Activated CD4-positive, alpha-beta T cell treated with anti-CD3 and anti-CD28 coated beads for 36 hours (primary cell): ENCODE measurements at regions not wholly inside any gene's neighbourhood (a gene's known extent, or its start where the extent isn't known, plus 50 kb on each side); places are given as distances from the start of the nearest gene placed in this dataset.
A peak's percentile ranks its signal among the peaks of the same experiment; 100 is the strongest.

Experiments used
- ATAC-seq: fragments of 200-7000 bp; cut with Tn5 transposase; one replicate; pipeline ENCODE4 v1.10.0; 2021; ENCODE audit warnings: mild to moderate bottlenecking, moderate library complexity
- CTCF ChIA-PET: fragments of 350-600 bp; sonication (Branson Sonifier 250); formaldehyde crosslinking; loops from one replicate; lab custom pipeline; 2021; ENCODE audit warnings: antibody characterized with exemption; lab: Charles Lee
- POLR2A ChIA-PET: fragments of 350-600 bp; sonication (Branson Sonifier 250); formaldehyde crosslinking; loops from one replicate; lab custom pipeline; 2021; ENCODE audit warnings: antibody characterized with exemption, inconsistent platforms; lab: Charles Lee
- DNase-seq: peaks from one replicate; pipeline ENCODE4 v3.0.0-alpha.2; 2020
- H3K27ac Mint-ChIP-seq: one replicate; pipeline ENCODE4 v1.8.0; 2021; ENCODE audit warnings: mixed read lengths
- H3K27me3 Mint-ChIP-seq: one replicate; pipeline ENCODE4 v1.8.0; 2021; ENCODE audit warnings: mixed read lengths
- H3K36me3 Mint-ChIP-seq: one replicate; pipeline ENCODE4 v1.8.0; 2021; ENCODE audit warnings: low read depth, mixed read lengths
- H3K4me1 Mint-ChIP-seq: one replicate; pipeline ENCODE4 v1.8.0; 2021; ENCODE audit warnings: mixed read lengths
- H3K4me3 Mint-ChIP-seq: one replicate; pipeline ENCODE4 v1.8.0; 2021; ENCODE audit warnings: mild to moderate bottlenecking, moderate library complexity, mixed read lengths
- H3K9me3 Mint-ChIP-seq: one replicate; pipeline ENCODE4 v1.8.0; 2021; ENCODE audit warnings: low read depth, mixed read lengths
- intact Hi-C, 2 experiments: fragments of 100-400 bp; cut with DNase I in 1 of 2; cut with micrococcal nuclease in 1 of 2; formaldehyde crosslinking; loops; one replicate each; pipeline versions ENCODE4 v1.14.2 to v1.15.1; 2022 to 2024; cut with DNase I, micrococcal nuclease

GRCh38 chr14:98350213-98350612 lies 921.8 kb downstream of the BCL11B start:
- Mint-ChIP-seq H3K36me3 (no peaks in the 10 kb centered on the region), H3K4me1 (peaks cover 43% of the 10 kb centered on the region), H3K27ac (peak overlapping the region; percentile 32), H3K9me3 (peaks cover 5% of the 10 kb centered on the region), H3K4me3 (no peak overlapping the region), H3K27me3 (no peaks in the 10 kb centered on the region)
- ATAC-seq (no peak), DNase-seq (no peak)
- ChIA-PET CTCF (interaction anchor here (1.2 kb wide), 1 partner anchor 23 kb away, joined by 3 read pairs; no protein-coding TSS in a partner anchor), POLR2A (interaction anchor here (0.6 kb wide), 1 partner anchor 116 kb away, joined by 3 read pairs; no protein-coding TSS in a partner anchor)
- intact Hi-C loops, result no loop called here

GRCh38 chr14:98364961-98365360 lies 907.0 kb downstream of the BCL11B start:
- intact Hi-C loops, result no loop called here
- H3K27me3 Mint-ChIP-seq, result no peaks in the 10 kb centered on the region
- H3K4me3 Mint-ChIP-seq, result no peak overlapping the region
- H3K9me3 Mint-ChIP-seq, result peaks cover 4% of the 10 kb centered on the region
- DNase-seq (no peak), ATAC-seq (no peak)
- peaks cover 18% of the 10 kb centered on the region for H3K4me1 Mint-ChIP-seq
- CTCF ChIA-PET, result no interaction called here
- POLR2A ChIA-PET, result no interaction called here
- no peak overlapping the region for H3K27ac Mint-ChIP-seq
- H3K36me3 Mint-ChIP-seq, result no peaks in the 10 kb centered on the region

- no peak for ATAC-seq
- POLR2A ChIA-PET, result no interaction called here
- Mint-ChIP-seq H3K9me3 (peaks cover 2% of the 10 kb centered on the region), H3K27ac (no peak overlapping the region), H3K4me3 (no peak overlapping the region), H3K27me3 (no peaks in the 10 kb centered on the region), H3K36me3 (no peaks in the 10 kb centered on the region), H3K4me1 (peaks cover 18% of the 10 kb centered on the region)
- no peak for DNase-seq
- CTCF ChIA-PET, result interaction anchor here (0.7 kb wide), 2 partner anchors 16 to 38 kb away, joined by 3 read pairs; no protein-coding TSS in a partner anchor
- intact Hi-C loops, result no loop called here
Observed at GRCh38 chr14:98366429-98366828, 905.6 kb downstream of the BCL11B start.

GRCh38 chr14:98368221-98368620 lies 903.8 kb downstream of the BCL11B start:
- ChIA-PET CTCF (no interaction called here), POLR2A (no interaction called here)
- intact Hi-C loops, result no loop called here
- Mint-ChIP-seq H3K4me3 (no peak overlapping the region), H3K9me3 (peaks cover 2% of the 10 kb centered on the region), H3K36me3 (no peaks in the 10 kb centered on the region), H3K27me3 (no peaks in the 10 kb centered on the region), H3K27ac (no peak overlapping the region), H3K4me1 (peaks cover 18% of the 10 kb centered on the region)
- ATAC-seq (no peak), DNase-seq (peak; percentile 8)

- ChIA-PET POLR2A (no interaction called here), CTCF (no interaction called here)
- peaks cover 2% of the 10 kb centered on the region for H3K9me3 Mint-ChIP-seq
- no peaks in the 10 kb centered on the region for H3K36me3 Mint-ChIP-seq
- DNase-seq (no peak), ATAC-seq (no peak)
- intact Hi-C loops, result no loop called here
- no peaks in the 10 kb centered on the region for H3K27me3 Mint-ChIP-seq
- peak overlapping the region; percentile 53 for H3K27ac Mint-ChIP-seq
- H3K4me1 Mint-ChIP-seq, result peaks cover 18% of the 10 kb centered on the region
- no peak overlapping the region for H3K4me3 Mint-ChIP-seq
Observed at GRCh38 chr14:98368916-98369315, 903.1 kb downstream of the BCL11B start.

- ChIA-PET CTCF (no interaction called here), POLR2A (no interaction called here)
- H3K36me3 Mint-ChIP-seq, result no peaks in the 10 kb centered on the region
- H3K27ac Mint-ChIP-seq, result no peak overlapping the region
- H3K9me3 Mint-ChIP-seq, result peaks cover 2% of the 10 kb centered on the region
- H3K4me1 Mint-ChIP-seq, result peaks cover 18% of the 10 kb centered on the region
- no peak overlapping the region for H3K4me3 Mint-ChIP-seq
- ATAC-seq, result no peak
- no peak for DNase-seq
- H3K27me3 Mint-ChIP-seq, result no peaks in the 10 kb centered on the region
- intact Hi-C loops, result no loop called here
Observed at GRCh38 chr14:98369344-98369743, 902.7 kb downstream of the BCL11B start.

GRCh38 chr14:98370352-98370751 lies 901.6 kb downstream of the BCL11B start:
- no peak overlapping the region for H3K27ac Mint-ChIP-seq
- H3K27me3 Mint-ChIP-seq, result no peaks in the 10 kb centered on the region
- DNase-seq (no peak), ATAC-seq (no peak)
- no peaks in the 10 kb centered on the region for H3K36me3 Mint-ChIP-seq
- POLR2A ChIA-PET, result no interaction called here
- H3K4me3 Mint-ChIP-seq, result no peak overlapping the region
- H3K4me1 Mint-ChIP-seq, result peaks cover 18% of the 10 kb centered on the region
- H3K9me3 Mint-ChIP-seq, result peaks cover 2% of the 10 kb centered on the region
- intact Hi-C loops, result no loop called here
- CTCF ChIA-PET, result interaction anchor here (0.6 kb wide), 1 partner anchor 49 kb away, joined by 3 read pairs; no protein-coding TSS in a partner anchor

GRCh38 chr14:98371141-98371540 lies 900.9 kb downstream of the BCL11B start:
- ATAC-seq, result no peak
- ChIA-PET CTCF (no interaction called here), POLR2A (no interaction called here)
- no peaks in the 10 kb centered on the region for H3K36me3 Mint-ChIP-seq
- peaks cover 2% of the 10 kb centered on the region for H3K9me3 Mint-ChIP-seq
- no peaks in the 10 kb centered on the region for H3K27me3 Mint-ChIP-seq
- no peak overlapping the region for H3K4me3 Mint-ChIP-seq
- no peak overlapping the region for H3K27ac Mint-ChIP-seq
- intact Hi-C loops, result no loop called here
- peaks cover 18% of the 10 kb centered on the region for H3K4me1 Mint-ChIP-seq
- DNase-seq, result no peak

GRCh38 chr14:98374136-98374535 lies 897.9 kb downstream of the BCL11B start:
- no peak overlapping the region for H3K27ac Mint-ChIP-seq
- no peaks in the 10 kb centered on the region for H3K9me3 Mint-ChIP-seq
- peaks cover 6% of the 10 kb centered on the region for H3K4me1 Mint-ChIP-seq
- H3K4me3 Mint-ChIP-seq, result no peak overlapping the region
- intact Hi-C loops, result no loop called here
- DNase-seq (no peak), ATAC-seq (no peak)
- no peaks in the 10 kb centered on the region for H3K27me3 Mint-ChIP-seq
- H3K36me3 Mint-ChIP-seq, result peaks cover 4% of the 10 kb centered on the region
- ChIA-PET CTCF (no interaction called here), POLR2A (no interaction called here)

GRCh38 chr14:98375566-98375965 lies 896.4 kb downstream of the BCL11B start:
- POLR2A ChIA-PET, result no interaction called here
- CTCF ChIA-PET, result no interaction called here
- Mint-ChIP-seq H3K9me3 (no peaks in the 10 kb centered on the region), H3K36me3 (peaks cover 4% of the 10 kb centered on the region), H3K27ac (no peak overlapping the region), H3K4me1 (no peaks in the 10 kb centered on the region), H3K27me3 (no peaks in the 10 kb centered on the region), H3K4me3 (no peak overlapping the region)
- DNase-seq, result no peak
- intact Hi-C loops, result no loop called here
- ATAC-seq, result no peak

GRCh38 chr14:98379830-98380229 lies 892.2 kb downstream of the BCL11B start:
- H3K9me3 Mint-ChIP-seq, result no peaks in the 10 kb centered on the region
- no peaks in the 10 kb centered on the region for H3K27me3 Mint-ChIP-seq
- no peak overlapping the region for H3K4me3 Mint-ChIP-seq
- H3K4me1 Mint-ChIP-seq, result no peaks in the 10 kb centered on the region
- ChIA-PET CTCF (no interaction called here), POLR2A (no interaction called here)
- intact Hi-C loops, result no loop called here
- DNase-seq (no peak), ATAC-seq (no peak)
- H3K36me3 Mint-ChIP-seq, result peaks cover 4% of the 10 kb centered on the region
- no peak overlapping the region for H3K27ac Mint-ChIP-seq

- no peaks in the 10 kb centered on the region for H3K27me3 Mint-ChIP-seq
- peaks cover 4% of the 10 kb centered on the region for H3K36me3 Mint-ChIP-seq
- DNase-seq, result no peak
- no peak overlapping the region for H3K27ac Mint-ChIP-seq
- peaks cover 2% of the 10 kb centered on the region for H3K4me1 Mint-ChIP-seq
- no peak for ATAC-seq
- intact Hi-C loops, result no loop called here
- ChIA-PET POLR2A (no interaction called here), CTCF (interaction anchor here (0.5 kb wide), 1 partner anchor 16 kb away, joined by 3 read pairs; no protein-coding TSS in a partner anchor)
- H3K9me3 Mint-ChIP-seq, result peaks cover 2% of the 10 kb centered on the region
- H3K4me3 Mint-ChIP-seq, result no peak overlapping the region
Observed at GRCh38 chr14:98382662-98383061, 889.3 kb downstream of the BCL11B start.
